ENCODE measurements at regions not wholly inside any gene's neighbourhood (a gene's known extent, or its start where the extent isn't known, plus 50 kb on each side); places are given as distances from the start of the nearest gene placed in this dataset.

DNA sequence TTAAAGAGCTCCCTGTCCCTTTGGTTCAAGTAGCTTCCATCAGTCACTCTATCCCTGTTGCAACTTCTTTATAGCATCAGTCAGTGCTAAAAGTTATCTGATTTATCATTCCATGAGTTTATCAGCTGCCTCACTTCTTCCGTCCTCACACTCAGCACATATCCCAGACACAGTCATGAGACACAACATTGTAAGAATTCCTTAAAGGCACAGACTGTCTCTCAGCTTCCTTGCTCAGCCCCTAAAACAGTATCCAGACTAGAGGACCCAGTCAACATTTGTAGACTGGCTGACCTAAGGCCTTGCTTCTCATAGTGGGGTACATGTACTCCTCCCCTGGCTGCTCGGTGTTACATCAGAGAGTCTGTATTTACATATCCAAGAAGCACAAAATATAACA lies 164.9 kb upstream of the ADGRL2 start:
- Histone ChIP-seq H3K27me3 (ENCODE audit: control insufficient read depth, insufficient read depth, low read length, poor library complexity, severe bottlenecking) (no peaks in the 10 kb centered on the region), H3K9me3 (ENCODE audit: control insufficient read depth, low read length) (no peaks in the 10 kb centered on the region), H3K4me1 (ENCODE audit: control insufficient read depth, insufficient read depth, low read length) (no peaks in the 10 kb centered on the region), H3K27ac (ENCODE audit: insufficient read depth, low read depth, low read length, poor library complexity, severe bottlenecking) (no peak overlapping the region), H3K36me3 (ENCODE audit: control insufficient read depth, insufficient read depth, low read length) (no peaks in the 10 kb centered on the region), H3K4me3 (ENCODE audit: insufficient read depth, low read depth, low read length) (no peak overlapping the region)
- 84 to 91% methylated on average over 2 of the region's 2 CpGs for whole genome bisulfite sequencing, 2 experiments

DNA sequence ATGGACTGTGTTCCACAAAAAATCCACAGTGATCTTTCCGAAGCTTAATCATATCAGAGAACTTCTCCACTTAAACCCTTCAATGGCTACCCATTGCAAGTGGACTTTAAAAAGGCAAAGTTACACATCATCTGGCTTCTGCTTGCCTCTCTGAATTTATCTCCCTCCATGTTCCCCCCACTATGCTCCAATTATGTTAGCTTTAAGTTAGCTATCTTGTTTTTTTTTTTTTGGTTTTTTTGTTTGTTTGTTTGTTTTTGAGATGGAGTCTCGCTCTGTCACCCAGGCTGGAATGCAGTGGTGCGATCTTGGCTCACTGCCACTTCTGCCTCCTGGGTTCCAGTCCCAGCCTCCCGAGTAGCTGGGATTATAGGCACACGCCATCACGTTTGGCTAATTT lies 166.4 kb upstream of the ADGRL2 start:
- H3K9me3 ChIP-seq (ENCODE audit: control insufficient read depth, low read length), result no peaks in the 10 kb centered on the region
- no peaks in the 10 kb centered on the region for H3K36me3 ChIP-seq (ENCODE audit: control insufficient read depth, insufficient read depth, low read length)
- H3K27me3 ChIP-seq (ENCODE audit: control insufficient read depth, insufficient read depth, low read length, poor library complexity, severe bottlenecking), result no peaks in the 10 kb centered on the region
- 93 to 98% methylated on average over 6 of the region's 6 CpGs for WGBS, 2 experiments
- H3K27ac ChIP-seq (ENCODE audit: insufficient read depth, low read depth, low read length, poor library complexity, severe bottlenecking), result no peak overlapping the region
- no peak overlapping the region for H3K4me3 ChIP-seq (ENCODE audit: insufficient read depth, low read depth, low read length)
- no peaks in the 10 kb centered on the region for H3K4me1 ChIP-seq (ENCODE audit: control insufficient read depth, insufficient read depth, low read length)

DNA sequence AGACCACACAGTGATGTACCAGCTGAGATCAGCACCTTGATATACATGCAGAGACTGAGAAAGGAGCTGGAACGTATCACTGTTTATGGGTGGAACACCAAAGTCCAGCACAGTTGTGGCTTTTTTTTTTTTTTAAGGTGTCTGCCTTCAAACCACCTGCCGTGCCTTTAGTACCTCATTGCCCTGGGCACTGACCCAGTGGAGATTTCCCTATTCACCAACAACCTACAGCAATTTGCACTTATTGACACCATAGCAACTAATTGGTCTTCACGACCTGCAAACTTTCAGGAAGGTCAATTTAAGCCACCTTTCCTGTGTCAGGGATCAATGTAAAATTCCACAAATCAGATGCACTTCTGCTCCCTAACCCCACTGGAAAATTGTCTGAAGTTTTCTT lies 181.6 kb upstream of the ADGRL2 start:
- Histone ChIP-seq H3K36me3 (ENCODE audit: control insufficient read depth, insufficient read depth, low read length) (no peaks in the 10 kb centered on the region), H3K27ac (ENCODE audit: insufficient read depth, low read depth, low read length, poor library complexity, severe bottlenecking) (no peak overlapping the region), H3K27me3 (ENCODE audit: control insufficient read depth, insufficient read depth, low read length, poor library complexity, severe bottlenecking) (no peaks in the 10 kb centered on the region), H3K9me3 (ENCODE audit: control insufficient read depth, low read length) (no peaks in the 10 kb centered on the region), H3K4me1 (ENCODE audit: control insufficient read depth, insufficient read depth, low read length) (no peaks in the 10 kb centered on the region), H3K4me3 (ENCODE audit: insufficient read depth, low read depth, low read length) (no peak overlapping the region)
- 48 to 50% methylated on average over 3 of the region's 3 CpGs for WGBS, 2 experiments

DNA sequence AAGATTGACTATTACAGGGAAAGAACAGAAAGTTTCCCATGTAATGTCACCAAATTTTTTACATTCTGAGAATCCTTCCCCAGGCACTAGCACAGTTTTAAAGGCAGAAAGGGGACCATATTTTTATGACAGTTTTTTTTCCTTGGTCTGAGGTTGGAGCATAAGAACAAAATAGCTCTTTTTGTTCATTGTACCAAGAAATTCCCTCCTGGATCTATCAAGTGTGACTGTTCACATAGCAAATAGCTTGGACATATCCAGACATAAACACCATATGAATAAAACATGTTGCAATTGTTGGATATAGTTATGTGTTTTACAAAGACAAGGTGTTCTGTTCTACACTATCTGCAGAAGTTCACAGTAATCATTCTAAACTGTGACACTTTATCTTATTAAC lies 182.4 kb upstream of the ADGRL2 start:
- Histone ChIP-seq H3K27ac (ENCODE audit: insufficient read depth, low read depth, low read length, poor library complexity, severe bottlenecking) (no peak overlapping the region), H3K9me3 (ENCODE audit: control insufficient read depth, low read length) (no peaks in the 10 kb centered on the region), H3K36me3 (ENCODE audit: control insufficient read depth, insufficient read depth, low read length) (no peaks in the 10 kb centered on the region), H3K27me3 (ENCODE audit: control insufficient read depth, insufficient read depth, low read length, poor library complexity, severe bottlenecking) (no peaks in the 10 kb centered on the region), H3K4me1 (ENCODE audit: control insufficient read depth, insufficient read depth, low read length) (no peaks in the 10 kb centered on the region), H3K4me3 (ENCODE audit: insufficient read depth, low read depth, low read length) (no peak overlapping the region)

DNA sequence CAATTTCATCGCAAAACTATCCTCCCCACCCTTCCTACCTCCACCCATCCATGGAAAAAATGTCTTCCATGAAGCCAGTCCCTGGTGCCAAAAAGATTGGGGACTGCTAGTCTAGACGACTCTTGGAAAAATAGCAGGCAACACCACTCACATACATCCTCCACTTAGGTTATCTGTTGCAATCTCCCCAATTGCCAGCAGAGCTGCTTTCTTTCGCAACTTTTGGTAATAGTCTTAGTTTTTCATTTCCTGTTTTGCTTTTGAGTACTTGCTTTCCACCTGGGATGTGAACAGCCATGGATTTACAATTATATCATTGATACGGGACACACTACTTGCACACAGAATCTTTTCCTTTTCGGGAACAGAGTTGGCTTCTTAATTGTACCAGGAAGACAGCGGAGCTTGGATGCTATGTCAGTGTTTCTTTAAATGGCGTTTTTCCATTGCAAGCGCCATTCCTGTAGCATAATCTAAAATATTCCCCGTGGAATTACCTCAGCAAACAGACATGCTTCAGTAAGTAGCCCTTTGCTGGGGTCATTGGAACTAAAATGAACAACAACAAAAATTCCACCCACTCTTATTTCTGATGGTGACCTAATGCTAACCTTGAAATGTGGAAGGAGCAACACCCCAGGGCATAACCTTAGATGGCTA lies 183.3 kb upstream of the ADGRL2 start:
- Histone ChIP-seq H3K36me3 (ENCODE audit: control insufficient read depth, insufficient read depth, low read length) (no peaks in the 10 kb centered on the region), H3K9me3 (ENCODE audit: control insufficient read depth, low read length) (no peaks in the 10 kb centered on the region), H3K4me1 (ENCODE audit: control insufficient read depth, insufficient read depth, low read length) (no peaks in the 10 kb centered on the region), H3K27me3 (ENCODE audit: control insufficient read depth, insufficient read depth, low read length, poor library complexity, severe bottlenecking) (no peaks in the 10 kb centered on the region), H3K4me3 (ENCODE audit: insufficient read depth, low read depth, low read length) (no peak overlapping the region), H3K27ac (ENCODE audit: insufficient read depth, low read depth, low read length, poor library complexity, severe bottlenecking) (no peak overlapping the region)
- 86% methylated on average over 9 of the region's 9 CpGs for WGBS, 2 experiments

DNA sequence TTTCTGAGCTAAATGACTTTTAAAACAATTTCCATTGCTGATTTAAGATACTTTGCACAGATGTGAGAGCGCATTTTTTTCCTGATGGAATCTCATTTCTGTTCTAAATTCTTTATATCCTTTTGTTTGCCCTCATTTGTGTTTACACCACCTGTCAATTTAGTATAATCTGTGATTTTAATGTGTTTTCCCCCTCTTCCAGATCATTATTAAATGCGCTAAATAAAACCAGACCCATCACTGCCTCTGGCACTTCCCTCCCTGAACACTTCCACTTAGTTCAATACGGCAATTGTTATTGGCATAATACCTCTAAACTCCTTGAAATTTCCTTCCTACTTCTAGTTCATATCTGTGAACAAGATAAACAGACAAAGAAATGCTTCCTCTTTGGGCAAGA lies 186.9 kb upstream of the ADGRL2 start:
- H3K4me3 ChIP-seq (ENCODE audit: insufficient read depth, low read depth, low read length), result no peak overlapping the region
- H3K4me1 ChIP-seq (ENCODE audit: control insufficient read depth, insufficient read depth, low read length), result no peaks in the 10 kb centered on the region
- H3K27ac ChIP-seq (ENCODE audit: insufficient read depth, low read depth, low read length, poor library complexity, severe bottlenecking), result no peak overlapping the region
- no peaks in the 10 kb centered on the region for H3K36me3 ChIP-seq (ENCODE audit: control insufficient read depth, insufficient read depth, low read length)
- no peaks in the 10 kb centered on the region for H3K9me3 ChIP-seq (ENCODE audit: control insufficient read depth, low read length)
- no peaks in the 10 kb centered on the region for H3K27me3 ChIP-seq (ENCODE audit: control insufficient read depth, insufficient read depth, low read length, poor library complexity, severe bottlenecking)
- WGBS, 2 experiments, result 95 to 98% methylated on average over 3 of the region's 3 CpGs

DNA sequence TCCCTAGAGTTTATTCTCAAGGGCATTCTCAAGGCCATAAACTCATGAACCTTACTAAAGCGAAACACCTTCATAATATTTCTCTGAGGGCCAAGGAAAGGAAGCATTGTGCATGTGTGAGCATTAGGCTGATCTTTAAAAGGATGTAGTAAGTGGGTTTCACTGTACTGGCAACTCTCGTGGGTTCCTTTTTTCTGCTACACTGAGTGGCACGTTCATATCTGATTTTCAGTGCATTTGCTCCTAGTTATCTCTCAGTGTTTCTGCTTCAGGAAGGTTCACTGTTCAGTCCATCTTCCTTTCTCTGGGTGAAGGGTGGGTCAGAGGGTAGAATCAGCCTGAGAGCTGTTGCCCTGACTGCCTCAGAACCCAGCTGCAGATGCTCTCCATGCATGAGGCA lies 192.8 kb upstream of the ADGRL2 start:
- Histone ChIP-seq H3K27me3 (ENCODE audit: control insufficient read depth, insufficient read depth, low read length, poor library complexity, severe bottlenecking) (no peaks in the 10 kb centered on the region), H3K27ac (ENCODE audit: insufficient read depth, low read depth, low read length, poor library complexity, severe bottlenecking) (no peak overlapping the region), H3K4me1 (ENCODE audit: control insufficient read depth, insufficient read depth, low read length) (no peaks in the 10 kb centered on the region), H3K4me3 (ENCODE audit: insufficient read depth, low read depth, low read length) (no peak overlapping the region), H3K36me3 (ENCODE audit: control insufficient read depth, insufficient read depth, low read length) (no peaks in the 10 kb centered on the region), H3K9me3 (ENCODE audit: control insufficient read depth, low read length) (no peaks in the 10 kb centered on the region)
- 97% methylated on average over 3 of the region's 3 CpGs for WGBS, 2 experiments

DNA sequence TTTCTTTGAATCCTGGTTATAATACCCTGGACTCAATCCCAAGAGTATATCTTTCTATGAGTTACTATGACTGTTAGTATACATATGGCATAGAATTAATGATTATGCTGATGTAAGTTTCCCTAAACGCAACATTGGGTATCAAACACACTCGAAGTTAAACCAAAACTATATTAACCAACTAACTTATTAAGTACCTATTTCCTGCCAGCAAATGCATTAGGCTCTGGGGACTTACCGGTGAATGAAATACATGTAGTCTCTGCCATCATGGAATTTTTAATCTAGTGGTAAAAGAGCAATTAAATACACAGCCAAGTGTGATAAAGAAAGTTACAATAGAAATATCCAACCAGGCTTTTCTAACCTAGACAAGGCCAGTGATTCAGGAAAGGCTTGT lies 193.6 kb upstream of the ADGRL2 start:
- H3K27me3 ChIP-seq (ENCODE audit: control insufficient read depth, insufficient read depth, low read length, poor library complexity, severe bottlenecking), result no peaks in the 10 kb centered on the region
- no peaks in the 10 kb centered on the region for H3K4me1 ChIP-seq (ENCODE audit: control insufficient read depth, insufficient read depth, low read length)
- no peak overlapping the region for H3K27ac ChIP-seq (ENCODE audit: insufficient read depth, low read depth, low read length, poor library complexity, severe bottlenecking)
- no peaks in the 10 kb centered on the region for H3K9me3 ChIP-seq (ENCODE audit: control insufficient read depth, low read length)
- H3K4me3 ChIP-seq (ENCODE audit: insufficient read depth, low read depth, low read length), result no peak overlapping the region
- H3K36me3 ChIP-seq (ENCODE audit: control insufficient read depth, insufficient read depth, low read length), result no peaks in the 10 kb centered on the region
- 84 to 94% methylated on average over 3 of the region's 3 CpGs for WGBS, 2 experiments

DNA sequence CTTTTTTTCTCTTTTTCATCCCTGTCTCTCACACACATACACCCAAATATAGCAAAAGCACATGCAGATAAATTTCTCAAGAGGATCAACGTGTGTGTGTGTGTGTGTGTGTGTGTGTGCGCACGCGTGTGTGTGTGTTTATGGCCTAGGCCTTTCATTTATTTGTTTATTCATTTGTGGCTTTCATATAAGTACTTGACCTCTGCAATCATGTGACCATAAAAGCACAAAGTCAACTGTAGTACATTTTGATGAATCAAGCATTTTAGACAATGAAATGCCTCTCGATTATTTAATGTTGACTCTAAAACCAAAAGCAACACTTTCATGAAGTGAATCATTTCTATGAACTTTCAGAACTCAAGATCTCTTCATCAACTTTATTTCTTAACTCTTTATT lies 194.1 kb upstream of the ADGRL2 start:
- no peaks in the 10 kb centered on the region for H3K27me3 ChIP-seq (ENCODE audit: control insufficient read depth, insufficient read depth, low read length, poor library complexity, severe bottlenecking)
- no peak overlapping the region for H3K4me3 ChIP-seq (ENCODE audit: insufficient read depth, low read depth, low read length)
- H3K27ac ChIP-seq (ENCODE audit: insufficient read depth, low read depth, low read length, poor library complexity, severe bottlenecking), result no peak overlapping the region
- H3K9me3 ChIP-seq (ENCODE audit: control insufficient read depth, low read length), result no peaks in the 10 kb centered on the region
- no peaks in the 10 kb centered on the region for H3K36me3 ChIP-seq (ENCODE audit: control insufficient read depth, insufficient read depth, low read length)
- no peaks in the 10 kb centered on the region for H3K4me1 ChIP-seq (ENCODE audit: control insufficient read depth, insufficient read depth, low read length)
- WGBS, 2 experiments, result 73 to 100% methylated on average over 1 to 4 of the region's 5 CpGs

DNA sequence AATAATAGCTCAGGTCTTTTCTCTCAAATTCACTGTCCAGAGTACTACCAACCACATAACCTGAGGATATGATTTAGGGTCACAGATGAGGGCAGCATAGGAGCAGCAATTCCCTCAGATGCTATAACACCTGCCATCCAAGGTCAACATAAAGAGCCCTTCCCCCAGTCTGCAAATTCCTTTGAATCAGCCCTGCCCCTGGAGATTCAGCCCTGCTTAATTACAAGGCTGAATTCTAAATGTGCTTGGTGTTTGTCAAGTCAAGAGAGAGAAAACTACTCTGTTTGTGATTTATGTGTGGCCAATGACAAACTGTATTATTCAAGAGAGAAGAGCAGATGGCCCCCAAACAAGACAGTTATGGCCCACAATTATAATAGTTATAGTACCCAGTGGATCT lies 195.7 kb upstream of the ADGRL2 start:
- H3K4me1 ChIP-seq (ENCODE audit: control insufficient read depth, insufficient read depth, low read length), result no peaks in the 10 kb centered on the region

More for the DNA sequence above, 195.7 kb upstream of the ADGRL2 start:
- H3K27me3 ChIP-seq (ENCODE audit: control insufficient read depth, insufficient read depth, low read length, poor library complexity, severe bottlenecking), result no peaks in the 10 kb centered on the region
- H3K27ac ChIP-seq (ENCODE audit: insufficient read depth, low read depth, low read length, poor library complexity, severe bottlenecking), result no peak overlapping the region
- H3K9me3 ChIP-seq (ENCODE audit: control insufficient read depth, low read length), result no peaks in the 10 kb centered on the region
- H3K4me3 ChIP-seq (ENCODE audit: insufficient read depth, low read depth, low read length), result no peak overlapping the region
- H3K36me3 ChIP-seq (ENCODE audit: control insufficient read depth, insufficient read depth, low read length), result no peaks in the 10 kb centered on the region
